Prostate gland (tissue), 2 donors: ENCODE measurements at regions not wholly inside any gene's neighbourhood (a gene's known extent, or its start where the extent isn't known, plus 50 kb on each side); places are given as distances from the start of the nearest gene placed in this dataset.
A peak's percentile ranks its signal among the peaks of the same experiment; 100 is the strongest.

ENCODE experiments used
- DNase-seq: peaks from one replicate; pipeline ENCODE4 v3.0.0-alpha.2; 2019; ENCODE audit warnings: low spot score
- H3K27ac ChIP-seq, 2 donors: fragments of 200-600 bp; sonication (generic); 2 replicates each; pipeline ENCODE4 v1.5.1; 2017 to 2019
- H3K27me3 ChIP-seq: fragments of 200-600 bp; sonication (generic); replicated peaks from 2 replicates; pipeline ENCODE4 v1.5.1; 2019; ENCODE audit not compliant: insufficient read depth
- H3K36me3 ChIP-seq, 2 donors: fragments of 200-600 bp; sonication (generic); 1 replicate in 1 of 2; 2 replicates in 1 of 2; pipeline versions ENCODE4 v1.5.1 to v1.8.1; 2017 to 2019
- H3K4me1 ChIP-seq: fragments of 200-600 bp; sonication (generic); replicated peaks from 2 replicates; pipeline ENCODE4 v1.5.1; 2019
- H3K4me3 ChIP-seq, 2 donors: fragments of 200-600 bp; sonication (generic); 2 replicates each; pipeline ENCODE4 v1.5.1; 2017 to 2019
- H3K9me3 ChIP-seq: fragments of 200-600 bp; sonication (generic); 2 replicates; pipeline ENCODE4 v1.5.1; 2017
- POLR2A ChIP-seq: fragments of 450-650 bp; IDR thresholded peaks from one replicate; pipeline ENCODE4 v1.6.1; 2016; ENCODE audit warnings: antibody characterized with exemption, mild to moderate bottlenecking
- POLR2AphosphoS5 ChIP-seq: sonication (generic); formaldehyde crosslinking; IDR thresholded peaks from one replicate; pipeline ENCODE4 v1.6.1; 2017; ENCODE audit warnings: antibody characterized with exemption
- WGBS: methylation state at CpG from one replicate; pipeline ENCODE4 v1.1.5; 2018; 5-methylcytosine and 5-hydroxymethylcytosine counted together
- intact Hi-C: fragments of 100-400 bp; cut with DNase I; formaldehyde crosslinking; loops from one replicate; pipeline ENCODE4 v1.14.2; 2022
- TF ChIP-seq, protein P1 (sequence below), 4 experiments: fragments of 200-600 bp in 2 of 4; fragments of 450-650 bp in 2 of 4; sonication (generic) in 2 of 4; IDR thresholded peaks; 1 replicate in 3 of 4; 2 replicates in 1 of 4; pipeline ENCODE4 v1.5.1; 2016 to 2019; ENCODE audit warnings: antibody characterized with exemption in 4 of 4, mild to moderate bottlenecking in 2 of 4, moderate library complexity in 2 of 4

DNA sequence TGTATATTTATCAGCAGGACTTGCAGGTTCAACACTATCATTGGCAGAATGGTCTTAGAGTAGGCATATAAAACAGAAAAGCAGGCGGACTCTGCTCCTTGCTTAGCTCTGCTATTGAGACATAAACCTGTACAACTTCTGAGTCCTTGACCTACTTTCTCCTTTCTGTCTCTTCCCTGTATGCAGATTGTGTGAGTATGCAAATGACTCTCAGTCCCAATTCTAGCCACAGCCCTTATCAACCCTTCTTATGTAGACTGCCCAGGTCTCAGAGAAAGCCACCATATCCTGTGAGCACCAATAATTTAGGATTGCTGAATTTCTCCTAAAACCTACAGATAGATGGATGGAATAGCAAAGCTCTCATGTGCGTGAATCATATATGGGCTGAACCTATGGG lies 367.6 kb upstream of the DDI1 start:
- intact Hi-C loops: no loop called here
- WGBS: 98% methylated on average over 2 of the region's 2 CpGs
- DNase-seq: no peak
- Histone ChIP-seq H3K27ac (no peak overlapping the region), H3K9me3 (no peaks in the 10 kb centered on the region), H3K27me3 (no peaks in the 10 kb centered on the region), H3K36me3 (no peaks in the 10 kb centered on the region), H3K4me1 (no peaks in the 10 kb centered on the region), H3K4me3 (no peak overlapping the region)
- no peak for TF ChIP-seq POLR2A
- TF ChIP-seq POLR2AphosphoS5: no peak
- TF ChIP-seq, protein P1, sequence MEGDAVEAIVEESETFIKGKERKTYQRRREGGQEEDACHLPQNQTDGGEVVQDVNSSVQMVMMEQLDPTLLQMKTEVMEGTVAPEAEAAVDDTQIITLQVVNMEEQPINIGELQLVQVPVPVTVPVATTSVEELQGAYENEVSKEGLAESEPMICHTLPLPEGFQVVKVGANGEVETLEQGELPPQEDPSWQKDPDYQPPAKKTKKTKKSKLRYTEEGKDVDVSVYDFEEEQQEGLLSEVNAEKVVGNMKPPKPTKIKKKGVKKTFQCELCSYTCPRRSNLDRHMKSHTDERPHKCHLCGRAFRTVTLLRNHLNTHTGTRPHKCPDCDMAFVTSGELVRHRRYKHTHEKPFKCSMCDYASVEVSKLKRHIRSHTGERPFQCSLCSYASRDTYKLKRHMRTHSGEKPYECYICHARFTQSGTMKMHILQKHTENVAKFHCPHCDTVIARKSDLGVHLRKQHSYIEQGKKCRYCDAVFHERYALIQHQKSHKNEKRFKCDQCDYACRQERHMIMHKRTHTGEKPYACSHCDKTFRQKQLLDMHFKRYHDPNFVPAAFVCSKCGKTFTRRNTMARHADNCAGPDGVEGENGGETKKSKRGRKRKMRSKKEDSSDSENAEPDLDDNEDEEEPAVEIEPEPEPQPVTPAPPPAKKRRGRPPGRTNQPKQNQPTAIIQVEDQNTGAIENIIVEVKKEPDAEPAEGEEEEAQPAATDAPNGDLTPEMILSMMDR (IDR thresholded peaks at IDR 0.05): no peak

DNA sequence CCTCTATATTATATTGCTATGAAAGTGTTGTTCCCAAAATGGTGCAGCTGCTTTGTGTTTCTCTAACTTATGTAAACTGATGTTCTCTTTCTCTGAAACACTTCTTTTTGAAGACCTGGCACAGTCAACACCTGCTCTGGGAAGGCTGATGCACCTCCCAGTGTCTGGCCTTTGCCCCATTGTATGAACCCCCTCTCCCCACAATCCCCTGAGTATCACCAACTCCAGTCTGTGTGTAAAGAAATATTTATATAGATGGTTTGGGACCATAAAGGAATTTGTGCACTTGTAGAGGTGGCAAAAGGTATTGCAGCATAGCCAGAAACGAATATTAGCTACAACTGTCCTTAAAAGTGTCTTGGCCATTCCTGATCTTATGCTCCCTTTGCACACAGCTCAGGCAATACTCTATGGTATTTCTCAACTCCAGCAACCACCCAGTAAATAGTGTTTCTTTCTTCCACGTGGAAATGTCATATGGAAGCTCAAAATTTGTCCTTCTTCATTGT lies 365.2 kb upstream of the DDI1 start:
- no peak for DNase-seq
- H3K36me3 ChIP-seq: no peaks in the 10 kb centered on the region
- TF ChIP-seq POLR2AphosphoS5: no peak
- TF ChIP-seq, protein P1 (IDR thresholded peaks at IDR 0.05): peak in 1 of 4 experiments; percentile 24
- H3K27me3 ChIP-seq: no peaks in the 10 kb centered on the region
- H3K4me1 ChIP-seq: no peaks in the 10 kb centered on the region
- H3K4me3 ChIP-seq: no peak overlapping the region
- intact Hi-C loops: no loop called here
- H3K27ac ChIP-seq: no peak overlapping the region
- WGBS: 60% methylated on average over 2 of the region's 2 CpGs
- no peaks in the 10 kb centered on the region for H3K9me3 ChIP-seq

DNA sequence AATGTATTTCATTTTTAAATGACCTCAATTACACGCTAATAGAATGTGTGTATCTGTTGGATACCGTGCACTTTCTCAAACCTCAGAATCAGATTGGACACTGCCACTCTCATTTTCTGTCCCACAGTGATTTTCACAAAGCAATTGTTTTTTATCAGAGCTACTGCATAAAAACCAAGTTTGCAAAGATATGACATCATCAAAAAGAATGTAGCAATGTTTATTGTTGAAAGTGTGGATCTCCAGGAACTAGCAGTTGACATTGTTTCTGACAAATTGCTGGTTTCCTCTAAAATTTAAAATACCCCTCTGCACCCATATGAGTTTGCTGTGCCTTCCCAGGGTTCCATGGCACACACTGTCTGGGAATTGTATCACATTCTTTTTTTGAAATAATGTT lies 362.7 kb upstream of the DDI1 start:
- H3K27me3 ChIP-seq: no peaks in the 10 kb centered on the region
- H3K4me1 ChIP-seq: no peaks in the 10 kb centered on the region
- intact Hi-C loops: no loop called here
- TF ChIP-seq POLR2A (no peak), POLR2AphosphoS5 (no peak)
- TF ChIP-seq, protein P1 (IDR thresholded peaks at IDR 0.05): no peak
- 86% methylated on average over 2 of the region's 2 CpGs for WGBS
- H3K9me3 ChIP-seq: no peaks in the 10 kb centered on the region
- no peak overlapping the region for H3K27ac ChIP-seq
- no peaks in the 10 kb centered on the region for H3K36me3 ChIP-seq
- no peak for DNase-seq
- no peak overlapping the region for H3K4me3 ChIP-seq

DNA sequence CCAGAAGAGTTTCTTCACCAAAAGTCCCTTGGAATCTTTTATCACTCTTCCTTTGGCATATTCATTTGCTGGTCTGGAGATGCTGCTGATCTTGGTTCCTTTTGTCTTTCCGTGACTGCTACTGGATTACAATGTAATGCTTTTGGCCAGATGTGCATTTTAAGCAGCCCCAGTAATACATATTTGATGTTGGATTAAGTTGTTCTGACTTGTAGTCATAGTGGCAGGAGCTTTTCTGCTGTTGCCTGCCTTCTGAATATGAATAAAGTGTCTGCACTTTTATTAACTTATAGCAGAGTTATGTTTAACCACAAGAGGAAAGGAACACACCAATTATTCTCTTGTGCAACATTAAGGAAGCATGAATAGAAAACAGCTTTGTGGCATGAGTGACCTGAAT lies 360.0 kb upstream of the DDI1 start:
- Histone ChIP-seq H3K27ac (no peak overlapping the region), H3K36me3 (no peaks in the 10 kb centered on the region)
- TF ChIP-seq, protein P1 (IDR thresholded peaks at IDR 0.05): no peak
- TF ChIP-seq POLR2A: no peak
- no peak for TF ChIP-seq POLR2AphosphoS5

GRCh38 chr11:103680826-103681225 lies 355.6 kb upstream of the DDI1 start:
- no peak for DNase-seq
- Histone ChIP-seq H3K4me1 (no peaks in the 10 kb centered on the region), H3K4me3 (no peak overlapping the region), H3K27me3 (no peaks in the 10 kb centered on the region), H3K27ac (no peak overlapping the region), H3K9me3 (no peaks in the 10 kb centered on the region), H3K36me3 (no peaks in the 10 kb centered on the region)
- intact Hi-C loops: loop anchor here (5.0 to 10.0 kb wide), 3 partner anchors 164 to 471 kb away; no protein-coding TSS in a partner anchor
- WGBS: 13% methylated on average over 1 of the region's 1 CpG
- no peak for TF ChIP-seq POLR2A
- TF ChIP-seq POLR2AphosphoS5: no peak
- TF ChIP-seq, protein P1 (IDR thresholded peaks at IDR 0.05): no peak

More for the DNA sequence above, 360.0 kb upstream of the DDI1 start:
- Histone ChIP-seq H3K9me3 (no peaks in the 10 kb centered on the region), H3K4me3 (no peak overlapping the region), H3K27me3 (no peaks in the 10 kb centered on the region), H3K4me1 (no peaks in the 10 kb centered on the region)
- DNase-seq: no peak
- intact Hi-C loops: no loop called here
- 68% methylated on average over 1 of the region's 1 CpG for WGBS
